Lower leg skin (tissue), 3 donors: ENCODE measurements at regions not wholly inside any gene's neighbourhood (a gene's known extent, or its start where the extent isn't known, plus 50 kb on each side); places are given as distances from the start of the nearest gene placed in this dataset.

ENCODE experiments used
- POLR2A ChIP-seq, 2 donors: fragments of 450-650 bp; IDR thresholded peaks; one replicate each; pipeline ENCODE4 v1.6.1; 2016 to 2017; ENCODE audit warnings: antibody characterized with exemption in 2 of 2, mild to moderate bottlenecking in 1 of 2, moderate library complexity in 1 of 2
- TF ChIP-seq, protein P1 (sequence below), 3 donors: fragments of 450-650 bp; IDR thresholded peaks; one replicate each; pipeline ENCODE4 v1.5.1; 2016; ENCODE audit warnings: antibody characterized with exemption in 3 of 3, mild to moderate bottlenecking in 3 of 3, moderate library complexity in 2 of 3

GRCh38 chr2:173739006-173739405, 226.2 kb downstream of the SP3 start:
- TF ChIP-seq POLR2A (IDR thresholded peaks at IDR 0.05): no peak
- TF ChIP-seq, protein P1, sequence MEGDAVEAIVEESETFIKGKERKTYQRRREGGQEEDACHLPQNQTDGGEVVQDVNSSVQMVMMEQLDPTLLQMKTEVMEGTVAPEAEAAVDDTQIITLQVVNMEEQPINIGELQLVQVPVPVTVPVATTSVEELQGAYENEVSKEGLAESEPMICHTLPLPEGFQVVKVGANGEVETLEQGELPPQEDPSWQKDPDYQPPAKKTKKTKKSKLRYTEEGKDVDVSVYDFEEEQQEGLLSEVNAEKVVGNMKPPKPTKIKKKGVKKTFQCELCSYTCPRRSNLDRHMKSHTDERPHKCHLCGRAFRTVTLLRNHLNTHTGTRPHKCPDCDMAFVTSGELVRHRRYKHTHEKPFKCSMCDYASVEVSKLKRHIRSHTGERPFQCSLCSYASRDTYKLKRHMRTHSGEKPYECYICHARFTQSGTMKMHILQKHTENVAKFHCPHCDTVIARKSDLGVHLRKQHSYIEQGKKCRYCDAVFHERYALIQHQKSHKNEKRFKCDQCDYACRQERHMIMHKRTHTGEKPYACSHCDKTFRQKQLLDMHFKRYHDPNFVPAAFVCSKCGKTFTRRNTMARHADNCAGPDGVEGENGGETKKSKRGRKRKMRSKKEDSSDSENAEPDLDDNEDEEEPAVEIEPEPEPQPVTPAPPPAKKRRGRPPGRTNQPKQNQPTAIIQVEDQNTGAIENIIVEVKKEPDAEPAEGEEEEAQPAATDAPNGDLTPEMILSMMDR (IDR thresholded peaks at IDR 0.05): no peak
